ENCODE measurements at regions not wholly inside any gene's neighbourhood (a gene's known extent, or its start where the extent isn't known, plus 50 kb on each side); places are given as distances from the start of the nearest gene placed in this dataset.

DNA sequence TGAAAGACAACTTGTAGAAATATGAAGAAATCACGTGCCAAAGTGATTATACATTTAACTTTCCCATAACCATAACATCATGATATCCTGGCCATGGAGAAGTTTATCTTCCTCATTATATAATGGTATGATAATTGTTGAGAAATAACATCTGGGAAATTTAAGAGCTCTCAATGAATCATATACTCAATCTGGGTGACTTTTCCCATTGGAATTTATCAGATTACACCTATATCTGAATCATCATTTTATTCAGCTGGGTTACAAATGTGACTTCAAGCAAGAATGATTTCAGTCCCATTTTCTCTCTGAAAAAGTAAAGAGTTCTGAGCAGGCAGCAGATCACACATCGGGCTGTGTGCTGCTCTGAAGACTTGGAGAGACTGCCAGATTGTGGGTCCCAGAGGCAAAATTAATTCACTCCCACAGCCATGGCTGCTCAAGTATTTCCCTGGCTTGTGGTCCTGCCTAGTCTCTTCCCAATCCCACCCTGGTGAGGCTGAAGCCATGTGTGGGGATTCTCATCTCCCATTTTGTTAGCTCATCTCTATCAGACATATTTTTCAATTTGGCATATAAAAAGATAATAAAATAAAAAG lies 278.0 kb downstream of the MRPL39 start:
- no peak for DNase-seq

GRCh38 chr21:25328736-25329135 lies 278.5 kb downstream of the MRPL39 start:
- DNase-seq, result no peak

DNA sequence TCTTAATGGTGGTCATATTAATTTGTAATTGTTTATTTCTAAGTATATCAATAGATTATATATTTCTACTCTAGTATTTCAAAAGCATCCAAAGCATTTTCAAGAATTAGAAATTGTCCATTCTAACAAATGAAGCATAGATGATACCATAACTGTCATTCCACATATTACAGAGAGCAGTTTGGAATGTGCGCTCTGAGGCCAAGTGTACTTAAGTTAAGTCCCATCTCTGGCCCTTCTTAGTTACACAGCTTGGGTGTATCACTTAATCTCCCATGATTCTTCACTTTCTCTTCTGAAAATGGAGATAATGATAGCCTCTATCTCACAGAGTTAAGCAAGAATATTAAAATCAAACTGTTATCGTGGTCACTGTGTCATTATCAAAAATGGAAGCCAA lies 281.1 kb downstream of the MRPL39 start:
- DNase-seq, result no peak

- DNase-seq, result no peak
Measured at GRCh38 chr21:25324666-25325065, 282.6 kb downstream of the MRPL39 start.

DNA sequence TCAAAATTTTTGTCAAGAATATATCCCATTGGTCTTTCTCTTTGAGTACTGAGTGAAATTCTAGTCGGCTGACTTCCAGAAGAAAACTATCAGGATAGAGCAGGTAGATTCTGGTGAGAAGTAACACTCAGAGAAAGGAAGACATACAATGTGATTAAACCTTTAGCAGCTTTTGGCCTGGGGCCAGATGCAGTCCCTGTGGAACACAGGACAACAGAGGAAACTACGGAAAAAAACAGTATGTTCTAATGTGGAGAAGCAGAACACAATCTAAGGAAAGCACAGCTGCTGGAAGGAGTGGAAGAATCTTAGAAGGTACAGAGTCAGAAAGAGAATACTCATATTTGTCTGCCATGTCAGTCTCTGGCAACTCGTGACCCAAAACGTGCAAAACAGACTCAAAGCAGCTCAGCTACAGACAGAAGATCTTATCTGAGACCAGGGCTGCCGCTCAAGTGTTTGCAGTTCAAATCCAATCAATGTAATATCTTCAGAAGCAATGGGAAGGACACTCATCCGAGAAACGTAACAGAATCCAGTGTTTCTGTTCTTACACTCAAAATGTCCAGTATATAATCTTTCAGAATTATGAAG lies 283.8 kb downstream of the MRPL39 start:
- DNase-seq, result peak; percentile 22

DNA sequence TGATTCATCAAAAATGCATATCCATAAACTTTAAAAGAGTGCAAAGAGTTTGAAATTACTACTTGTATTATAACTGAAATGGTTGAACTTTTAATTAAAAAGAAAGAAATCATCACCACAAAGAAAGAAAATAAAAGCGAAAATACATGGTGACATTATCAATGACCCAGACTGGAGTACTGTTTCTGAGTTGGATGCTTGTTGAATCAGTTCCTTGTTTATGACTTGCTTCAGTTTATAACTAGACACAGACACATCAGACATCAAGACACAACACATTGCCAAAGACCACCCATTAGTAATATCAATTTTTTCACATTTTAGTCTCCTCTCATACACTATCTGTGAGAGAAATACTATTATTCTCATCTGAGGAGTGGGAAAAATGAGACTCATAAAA lies 293.0 kb downstream of the MRPL39 start:
- no peak for DNase-seq

- DNase-seq, result peak; percentile 48
Measured at GRCh38 chr21:25313829-25314228, 293.5 kb downstream of the MRPL39 start.

DNA sequence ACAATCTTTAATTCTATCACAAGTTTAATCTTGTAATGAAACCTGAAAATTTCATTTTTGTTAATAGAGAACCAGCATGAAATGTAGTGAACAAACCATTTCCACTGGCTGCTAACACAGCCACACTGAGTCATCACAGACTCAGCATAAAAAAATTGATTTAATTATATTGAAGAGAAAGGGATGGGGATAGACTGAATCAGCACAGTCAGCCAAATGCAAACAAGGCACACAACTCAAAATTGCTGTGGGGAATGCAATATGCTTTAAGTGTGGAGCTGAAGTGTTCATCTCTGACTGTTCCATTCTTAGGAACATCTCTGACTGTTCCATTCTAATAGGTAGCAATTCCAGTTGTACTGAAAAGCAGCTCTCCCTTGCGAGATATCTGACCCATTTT lies 299.8 kb downstream of the MRPL39 start:
- no peak for DNase-seq

DNA sequence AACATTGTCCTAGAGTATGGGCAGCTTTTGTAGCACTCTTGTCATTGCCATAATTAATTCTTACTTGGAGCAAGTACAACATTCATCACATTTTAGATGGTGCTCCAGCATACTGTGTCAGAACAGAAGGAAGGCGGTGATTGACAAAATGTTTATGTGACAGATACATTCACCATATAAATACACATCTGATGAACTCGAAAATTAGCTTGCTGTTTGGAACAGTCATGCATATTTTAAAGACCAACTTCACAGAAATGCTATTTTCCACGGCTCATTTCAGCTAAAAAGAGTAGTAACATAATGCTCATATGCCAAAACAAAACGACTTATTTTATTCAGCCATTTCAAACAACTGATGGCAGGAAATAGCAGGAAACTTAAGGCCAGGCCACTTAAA lies 302.7 kb downstream of the MRPL39 start:
- peak; percentile 26 for DNase-seq

- DNase-seq, result peak; percentile 59
Measured at GRCh38 chr21:25300632-25301031, 306.6 kb downstream of the MRPL39 start.

DNA sequence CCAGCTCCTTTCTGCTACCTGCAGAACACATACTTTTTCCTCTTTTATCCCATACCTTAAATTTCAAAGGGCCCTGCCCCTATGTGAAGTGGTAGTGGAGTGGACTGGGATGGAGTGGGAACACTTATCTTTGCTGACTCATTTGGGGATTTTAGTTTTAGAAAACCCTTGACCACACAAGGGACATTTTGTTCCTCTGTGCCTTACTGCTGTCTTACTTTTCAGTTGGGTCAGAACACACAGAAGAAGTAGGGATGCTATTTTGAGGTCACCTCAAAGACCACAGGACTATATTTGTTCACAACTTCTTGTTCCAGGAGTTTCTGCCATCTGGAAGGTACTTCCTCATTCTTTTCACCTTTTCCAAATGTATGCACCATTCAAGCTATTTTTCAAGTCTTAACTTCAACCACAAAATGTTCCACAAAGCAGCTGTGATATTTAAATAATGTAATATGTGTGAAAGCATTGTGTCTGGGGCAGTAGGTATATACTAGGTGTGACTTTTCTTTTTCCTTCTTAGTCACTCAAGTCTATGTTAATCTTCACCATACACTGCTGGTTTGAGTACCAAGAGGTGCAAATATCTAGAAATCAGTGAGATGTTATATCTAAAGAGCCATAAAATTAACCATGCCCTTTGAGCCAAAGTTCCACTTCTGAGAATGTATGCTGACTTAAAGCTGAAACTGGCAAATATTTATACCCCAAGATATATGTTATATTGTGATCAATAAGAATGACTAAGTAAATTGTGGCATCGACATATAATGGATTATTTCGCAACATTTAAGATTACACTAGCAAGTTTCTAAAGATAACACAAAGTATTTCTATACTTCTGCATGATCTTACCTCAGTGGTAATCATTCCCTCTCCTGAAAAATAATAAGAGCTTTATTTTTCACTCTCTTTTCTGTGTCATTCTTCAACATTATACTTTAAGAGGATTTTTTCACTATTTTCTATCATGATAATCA lies 308.5 kb downstream of the MRPL39 start:
- DNase-seq, result no peak

DNA sequence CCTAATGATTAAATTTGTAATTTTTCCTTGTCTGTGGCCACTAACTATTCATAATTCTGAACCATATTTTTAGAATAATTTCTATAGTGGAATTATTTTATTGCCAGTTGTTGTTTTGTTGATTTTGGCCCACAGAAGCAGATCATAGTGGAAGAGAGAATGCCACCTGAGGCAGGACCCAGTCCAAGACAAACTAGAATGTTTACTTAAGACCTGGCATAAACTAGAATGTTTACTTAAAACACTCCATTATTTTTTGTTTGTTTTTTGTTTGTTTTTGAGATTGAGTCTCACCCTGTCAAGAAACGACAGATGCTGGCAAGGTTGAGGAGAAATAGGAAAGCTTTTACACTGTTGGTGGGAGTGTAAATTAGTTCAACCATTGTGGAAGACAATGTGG lies 310.2 kb downstream of the MRPL39 start:
- DNase-seq, result peak; percentile 56

- no peak for DNase-seq
Measured at GRCh38 chr21:25296252-25296651, 311.0 kb downstream of the MRPL39 start.

- DNase-seq, result no peak
Measured at GRCh38 chr21:25292396-25292795, 314.9 kb downstream of the MRPL39 start.

- peak; percentile 60 for DNase-seq
Measured at GRCh38 chr21:25283720-25284119, 323.6 kb downstream of the MRPL39 start.

- peak; percentile 64 for DNase-seq
Measured at GRCh38 chr21:25281134-25281533, 326.1 kb downstream of the MRPL39 start.

- DNase-seq, result no peak
Measured at GRCh38 chr21:25280061-25280460, 327.2 kb downstream of the MRPL39 start.

GRCh38 chr21:25273959-25274358 lies 333.3 kb downstream of the MRPL39 start:
- peak; percentile 97 for DNase-seq

DNA sequence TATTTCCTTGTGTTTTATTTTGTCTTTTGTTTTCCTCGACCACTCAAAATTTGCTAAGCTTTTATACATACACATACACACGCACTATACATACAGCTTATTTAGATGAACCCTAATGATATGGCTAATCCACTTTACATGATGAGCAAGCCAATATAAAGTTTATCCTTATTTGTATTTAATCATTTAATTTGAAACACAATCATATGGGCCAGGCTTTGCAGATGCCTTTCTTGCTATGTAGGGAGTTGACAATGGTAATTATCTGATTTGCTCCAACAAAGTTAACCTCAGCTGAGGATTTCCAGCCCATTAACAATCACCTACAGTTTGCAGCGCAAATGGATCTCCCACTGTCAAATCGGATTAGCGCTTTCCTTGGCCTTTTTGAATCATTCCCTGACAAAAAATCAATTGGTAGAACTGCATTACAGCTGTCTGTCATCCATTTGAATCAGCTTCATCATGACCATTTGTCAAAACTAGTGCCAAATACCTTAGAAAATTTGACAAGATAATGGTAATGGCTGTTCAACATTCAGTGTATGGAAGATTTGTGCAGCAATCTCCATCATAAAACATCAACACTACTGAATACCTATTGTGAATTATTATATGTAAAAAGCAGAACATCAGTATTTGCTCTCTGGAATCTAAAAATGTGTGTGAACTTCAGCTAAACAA lies 352.6 kb downstream of the MRPL39 start:
- peak; percentile 87 for DNase-seq

DNA sequence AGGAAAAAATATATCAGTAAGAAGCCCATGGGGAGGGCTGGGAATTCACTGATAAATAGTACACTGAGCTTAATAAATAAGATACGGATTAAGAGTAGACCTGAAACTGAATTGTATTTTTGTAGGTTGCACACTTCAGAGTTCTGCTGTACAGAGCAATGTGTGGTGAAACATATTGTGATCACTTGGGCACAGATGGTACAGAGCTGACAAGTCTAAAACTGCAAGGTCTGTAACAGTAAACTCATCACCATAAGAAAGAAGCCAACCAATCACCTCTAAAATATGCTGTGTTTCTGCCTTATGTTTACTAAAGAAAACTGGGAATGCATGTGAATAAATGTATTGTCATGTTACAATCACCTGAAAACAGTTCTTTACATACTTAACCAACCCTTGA lies 360.7 kb downstream of the MRPL39 start:
- DNase-seq, result no peak

DNA sequence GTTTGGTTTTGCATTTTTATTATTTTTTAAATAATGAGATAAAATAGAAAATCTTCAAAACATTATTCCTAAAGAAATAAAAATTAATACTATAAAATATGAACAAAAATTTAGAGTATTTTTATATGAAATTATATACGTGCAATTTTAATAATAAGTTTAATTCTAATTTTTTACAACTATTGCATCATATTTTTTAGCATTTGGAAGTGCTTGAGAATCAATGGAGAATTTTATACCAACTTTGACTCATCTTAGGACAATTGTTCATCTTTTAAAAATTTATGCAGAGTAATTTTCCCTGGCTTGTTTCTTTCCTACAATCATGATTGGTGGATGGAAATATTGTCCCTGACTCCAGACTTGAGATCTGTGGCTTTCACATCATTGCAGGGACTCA lies 362.5 kb downstream of the MRPL39 start:
- DNase-seq, result no peak

GRCh38 chr21:25243808-25244207 lies 363.5 kb downstream of the MRPL39 start:
- peak; percentile 35 for DNase-seq

- DNase-seq, result no peak
Measured at GRCh38 chr21:25240974-25241373, 366.3 kb downstream of the MRPL39 start.

All from NCI-H69 (cell line).